ENCODE measurements at regions not wholly inside any gene's neighbourhood (a gene's known extent, or its start where the extent isn't known, plus 50 kb on each side); places are given as distances from the start of the nearest gene placed in this dataset.
"Not testable (repeated sequence)": the region's sequence is repeated elsewhere in the genome, so short reads cannot be mapped to it uniquely, and the experiment has no call there.

GRCh38 chr12:131619106-131619642 is 91.7 kb upstream of the SFSWAP start:
- DNase-seq (ENCODE audit: low spot score): no peak

GRCh38 chr12:131619736-131620506 is 91.0 kb upstream of the SFSWAP start:
- DNase-seq (ENCODE audit: low spot score): no peak

GRCh38 chr12:131620520-131620919 is 90.4 kb upstream of the SFSWAP start:
- peak; percentile 38 for DNase-seq (ENCODE audit: low spot score)

GRCh38 chr12:131620946-131621681 is 89.8 kb upstream of the SFSWAP start:
- DNase-seq (ENCODE audit: low spot score): no peak

- no peak for DNase-seq (ENCODE audit: low spot score)
Observed at GRCh38 chr12:131621701-131622421, 89.0 kb upstream of the SFSWAP start.

GRCh38 chr12:131622422-131622955 is 88.4 kb upstream of the SFSWAP start:
- no peak for DNase-seq (ENCODE audit: low spot score)

GRCh38 chr12:131623404-131624368 is 87.2 kb upstream of the SFSWAP start:
- not testable (repeated sequence) for DNase-seq (ENCODE audit: low spot score)

- DNase-seq (ENCODE audit: low spot score): not testable (repeated sequence)
Observed at GRCh38 chr12:131624369-131624739, 86.5 kb upstream of the SFSWAP start.

- DNase-seq (ENCODE audit: low spot score): not testable (repeated sequence)
Observed at GRCh38 chr12:131624756-131625501, 86.0 kb upstream of the SFSWAP start.

- not testable (repeated sequence) for DNase-seq (ENCODE audit: low spot score)
Observed at GRCh38 chr12:131625966-131626722, 84.7 kb upstream of the SFSWAP start.

GRCh38 chr12:131627151-131628022 is 83.5 kb upstream of the SFSWAP start:
- peak; percentile 38 for DNase-seq (ENCODE audit: low spot score)

GRCh38 chr12:131628023-131628740 is 82.7 kb upstream of the SFSWAP start:
- no peak for DNase-seq (ENCODE audit: low spot score)

- DNase-seq (ENCODE audit: low spot score): no peak
Observed at GRCh38 chr12:131628766-131629448, 82.0 kb upstream of the SFSWAP start.

- no peak for DNase-seq (ENCODE audit: low spot score)
Observed at GRCh38 chr12:131631230-131631629, 79.7 kb upstream of the SFSWAP start.

GRCh38 chr12:131631889-131632651 is 78.8 kb upstream of the SFSWAP start:
- not testable (repeated sequence) for DNase-seq (ENCODE audit: low spot score)

GRCh38 chr12:131632652-131633023 is 78.3 kb upstream of the SFSWAP start:
- DNase-seq (ENCODE audit: low spot score): not testable (repeated sequence)
